ENCODE measurements at regions not wholly inside any gene's neighbourhood (a gene's known extent, or its start where the extent isn't known, plus 50 kb on each side); places are given as distances from the start of the nearest gene placed in this dataset.

DNA sequence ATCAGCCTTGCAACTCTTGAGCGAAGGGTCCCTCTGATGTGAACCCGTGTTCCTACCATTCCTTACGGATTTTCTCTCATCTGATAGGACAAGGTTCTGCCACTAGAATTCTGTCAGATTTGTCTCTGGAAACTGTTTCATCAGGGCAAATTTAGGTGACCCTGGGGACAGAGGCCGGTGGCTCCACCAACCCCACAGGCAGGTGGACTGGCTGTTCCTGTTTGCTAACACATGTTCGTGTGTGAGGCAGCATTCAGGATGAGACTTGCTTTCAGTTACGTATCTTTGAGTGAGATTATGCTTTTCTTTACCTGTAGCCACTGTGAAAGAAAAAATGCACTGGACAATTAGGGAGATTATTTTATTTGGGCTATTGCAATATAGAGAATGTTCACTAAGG, 449.9 kb downstream of the INHBA start:
- TF ChIP-seq, protein P1, sequence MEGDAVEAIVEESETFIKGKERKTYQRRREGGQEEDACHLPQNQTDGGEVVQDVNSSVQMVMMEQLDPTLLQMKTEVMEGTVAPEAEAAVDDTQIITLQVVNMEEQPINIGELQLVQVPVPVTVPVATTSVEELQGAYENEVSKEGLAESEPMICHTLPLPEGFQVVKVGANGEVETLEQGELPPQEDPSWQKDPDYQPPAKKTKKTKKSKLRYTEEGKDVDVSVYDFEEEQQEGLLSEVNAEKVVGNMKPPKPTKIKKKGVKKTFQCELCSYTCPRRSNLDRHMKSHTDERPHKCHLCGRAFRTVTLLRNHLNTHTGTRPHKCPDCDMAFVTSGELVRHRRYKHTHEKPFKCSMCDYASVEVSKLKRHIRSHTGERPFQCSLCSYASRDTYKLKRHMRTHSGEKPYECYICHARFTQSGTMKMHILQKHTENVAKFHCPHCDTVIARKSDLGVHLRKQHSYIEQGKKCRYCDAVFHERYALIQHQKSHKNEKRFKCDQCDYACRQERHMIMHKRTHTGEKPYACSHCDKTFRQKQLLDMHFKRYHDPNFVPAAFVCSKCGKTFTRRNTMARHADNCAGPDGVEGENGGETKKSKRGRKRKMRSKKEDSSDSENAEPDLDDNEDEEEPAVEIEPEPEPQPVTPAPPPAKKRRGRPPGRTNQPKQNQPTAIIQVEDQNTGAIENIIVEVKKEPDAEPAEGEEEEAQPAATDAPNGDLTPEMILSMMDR (IDR thresholded peaks at IDR 0.05): no peak
- no peak for TF ChIP-seq POLR2A (IDR thresholded peaks at IDR 0.05)

Data from right lobe of liver (tissue), 4 donors.